HG02884 (cell line): ENCODE measurements at regions not wholly inside any gene's neighbourhood (a gene's known extent, or its start where the extent isn't known, plus 50 kb on each side); places are given as distances from the start of the nearest gene placed in this dataset.

Source experiments
- ATAC-seq: cut with Tn5 transposase; IDR thresholded peaks from one replicate; pipeline ENCODE4 v1.9.1; 2021; ENCODE audit warnings: mild to moderate bottlenecking, moderate library complexity; ENCODE audit not compliant: unreplicated experiment

DNA sequence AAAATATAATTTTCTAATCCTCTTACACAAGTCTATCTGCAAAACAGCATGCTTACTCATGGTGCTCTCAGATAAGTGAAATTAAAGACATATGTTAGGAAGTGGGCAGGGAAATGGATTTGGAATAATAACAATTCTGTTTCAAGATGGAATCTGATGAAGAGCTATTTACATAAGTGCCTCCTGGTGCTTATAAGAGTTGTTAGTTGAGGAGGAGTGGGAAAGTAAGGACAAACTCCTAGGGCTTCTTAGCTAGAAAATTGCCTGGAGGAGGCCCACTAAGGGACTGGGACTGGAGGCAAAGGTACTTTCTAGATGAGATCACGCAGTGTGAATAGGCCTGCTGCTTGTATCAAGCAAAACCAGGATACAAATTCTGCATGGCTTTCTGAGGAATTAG, 939.8 kb downstream of the GLUD2 start:
- no peak for ATAC-seq

GRCh38 chrX:121987835-121988234, 940.4 kb downstream of the GLUD2 start:
- no peak for ATAC-seq

DNA sequence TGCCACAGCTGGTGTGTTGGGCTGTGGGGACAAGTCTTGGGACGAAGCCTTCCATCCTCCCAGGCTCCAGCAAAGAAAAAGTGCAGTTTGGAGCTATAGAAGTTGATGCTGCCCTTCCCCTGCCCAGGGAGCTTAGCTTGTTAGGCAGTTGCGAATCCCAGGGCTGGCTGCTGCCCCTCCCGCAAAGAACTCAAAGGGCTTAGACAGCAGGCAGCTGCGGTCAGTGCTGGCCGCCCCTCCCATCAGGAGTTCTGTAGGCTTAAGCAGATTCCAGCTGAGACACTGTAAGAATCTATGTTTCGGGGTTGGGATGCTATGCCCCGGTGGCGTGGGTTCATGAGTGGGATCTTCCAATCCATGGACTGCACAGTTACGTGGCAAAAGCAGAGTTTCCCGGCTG, 956.7 kb downstream of the GLUD2 start:
- ATAC-seq, result no peak

DNA sequence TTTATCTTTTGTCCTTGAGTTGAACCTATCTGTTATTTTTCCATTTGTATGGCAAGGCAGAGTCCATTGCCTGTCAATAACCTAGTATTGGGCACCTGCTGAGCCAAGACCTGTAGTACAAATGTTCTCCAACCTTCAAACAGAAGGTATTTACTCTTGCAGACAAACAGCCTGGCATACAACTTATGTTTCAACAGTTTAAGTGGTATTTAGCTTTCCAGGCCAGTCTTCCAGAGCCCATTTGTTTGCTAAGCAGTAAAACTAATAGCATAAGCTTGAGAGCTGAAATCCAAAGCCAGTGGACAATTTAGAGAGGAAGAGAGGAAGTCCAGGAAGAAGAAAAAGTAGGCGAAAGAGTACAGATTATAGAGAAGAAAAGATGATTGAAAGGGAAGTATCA, 979.3 kb downstream of the GLUD2 start:
- no peak for ATAC-seq

DNA sequence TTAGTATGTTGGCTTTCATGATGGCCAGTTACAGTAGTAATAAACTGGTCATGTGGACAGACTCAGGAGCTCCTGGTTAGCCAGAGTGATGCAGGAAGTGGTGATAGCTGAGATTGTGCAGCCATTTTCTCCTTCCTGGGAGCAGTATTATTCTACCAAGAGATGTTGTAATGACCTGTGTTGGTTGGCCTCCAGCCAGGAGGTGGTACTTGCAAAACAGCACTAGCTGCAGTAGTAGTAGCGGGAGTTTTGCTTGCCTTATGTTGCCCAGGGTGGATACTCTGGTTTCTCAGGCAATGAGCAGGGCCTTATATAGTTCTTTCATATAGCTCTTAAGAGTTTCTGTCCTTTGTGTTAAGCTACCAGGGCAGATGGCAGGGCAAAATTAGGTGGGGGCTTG, 998.8 kb downstream of the GLUD2 start:
- ATAC-seq, result no peak

- no peak for ATAC-seq
These were observed 999.4 kb downstream of the GLUD2 start for GRCh38 chrX:122046815-122047214.

GRCh38 chrX:122047261-122047660, 999.9 kb downstream of the GLUD2 start:
- ATAC-seq, result no peak

DNA sequence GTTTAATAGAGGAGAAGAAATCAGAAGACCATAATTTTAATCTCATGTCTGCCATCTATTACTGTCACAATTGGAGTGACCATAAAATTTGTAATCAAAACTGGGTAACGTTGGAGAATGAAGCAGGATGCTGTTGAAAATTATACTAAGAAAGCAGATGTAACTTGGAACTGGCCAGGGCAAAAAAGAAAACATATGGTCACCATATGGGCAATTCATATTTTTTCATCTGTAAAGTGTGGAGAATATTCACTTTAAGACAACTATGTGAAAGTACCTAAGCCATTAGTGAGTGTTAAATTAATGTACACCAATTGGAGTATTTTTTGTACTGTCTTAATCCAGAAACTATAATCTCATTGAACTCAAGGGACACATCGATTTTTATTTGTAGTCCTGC, 1008.0 kb downstream of the GLUD2 start:
- ATAC-seq, result no peak

GRCh38 chrX:122055979-122056715, 1008.7 kb downstream of the GLUD2 start:
- no peak for ATAC-seq

- ATAC-seq, result no peak
These were observed 1028.8 kb downstream of the GLUD2 start for GRCh38 chrX:122076241-122076640.

DNA sequence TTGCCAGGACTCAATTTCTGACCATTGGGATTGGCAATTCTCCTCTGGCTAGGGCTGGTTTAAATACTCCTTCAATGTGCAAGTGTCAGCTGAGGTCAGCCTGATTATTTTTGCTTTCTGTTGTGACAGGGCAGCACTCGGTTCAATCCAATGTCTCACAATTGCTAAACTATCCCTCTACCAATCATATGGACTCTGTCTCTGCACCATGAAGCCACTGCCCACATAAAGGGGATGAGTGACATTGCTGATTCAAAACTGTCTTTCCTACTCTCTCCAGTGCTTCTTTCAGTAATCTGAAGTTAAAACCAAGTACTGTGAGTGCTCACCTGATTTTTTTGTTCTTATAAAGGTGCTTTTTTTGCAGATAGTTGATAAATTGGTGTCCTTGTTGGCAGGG, 1030.7 kb downstream of the GLUD2 start:
- no peak for ATAC-seq

GRCh38 chrX:122087341-122087740, 1039.9 kb downstream of the GLUD2 start:
- ATAC-seq, result no peak

- no peak for ATAC-seq
These were observed 1044.2 kb downstream of the GLUD2 start for GRCh38 chrX:122091571-122091970.

- no peak for ATAC-seq
These were observed 1045.0 kb downstream of the GLUD2 start for GRCh38 chrX:122092360-122092759.

- ATAC-seq, result no peak
These were observed 1045.6 kb downstream of the GLUD2 start for GRCh38 chrX:122092978-122093377.

DNA sequence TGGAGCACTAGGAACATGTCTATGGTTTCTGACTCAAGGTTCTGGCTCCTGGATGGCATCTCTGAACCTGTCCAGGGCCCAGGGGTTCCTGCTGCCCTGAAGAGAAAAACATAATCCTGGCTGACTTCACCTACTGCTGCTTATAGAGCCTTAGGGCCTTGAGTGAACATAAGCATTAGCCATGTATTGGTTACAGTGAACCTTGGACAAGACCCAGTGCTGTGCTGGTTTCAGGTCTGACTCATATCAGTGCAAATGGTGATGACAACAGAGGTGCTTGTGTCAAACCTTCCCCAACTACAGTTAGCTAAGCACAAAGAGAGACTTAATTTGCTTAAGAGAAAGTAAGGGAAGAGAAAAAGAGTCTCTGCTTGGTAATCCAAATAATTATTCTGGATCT, 1047.2 kb downstream of the GLUD2 start:
- no peak for ATAC-seq

- ATAC-seq, result no peak
These were observed 1066.0 kb downstream of the GLUD2 start for GRCh38 chrX:122113376-122113775.

GRCh38 chrX:122113896-122114295, 1066.5 kb downstream of the GLUD2 start:
- ATAC-seq, result no peak

DNA sequence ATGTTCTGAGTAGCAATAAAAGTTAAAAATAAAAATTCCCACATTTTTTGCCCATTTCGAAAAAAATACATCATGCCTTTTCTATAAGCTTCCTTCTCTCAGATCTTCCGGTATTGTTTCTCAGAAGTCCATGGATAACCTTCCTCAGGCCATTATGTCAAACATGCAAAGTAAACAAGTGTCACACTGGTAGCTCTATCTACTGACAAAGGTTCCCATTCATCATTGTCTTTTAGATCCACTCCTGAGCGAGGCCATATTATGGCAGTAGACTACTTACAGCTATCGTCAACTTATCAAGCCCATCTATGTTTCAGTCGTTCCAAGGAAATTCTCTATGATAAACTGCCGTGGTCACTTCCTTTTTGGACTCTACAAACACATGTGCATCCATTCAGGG, 1068.2 kb downstream of the GLUD2 start:
- no peak for ATAC-seq

DNA sequence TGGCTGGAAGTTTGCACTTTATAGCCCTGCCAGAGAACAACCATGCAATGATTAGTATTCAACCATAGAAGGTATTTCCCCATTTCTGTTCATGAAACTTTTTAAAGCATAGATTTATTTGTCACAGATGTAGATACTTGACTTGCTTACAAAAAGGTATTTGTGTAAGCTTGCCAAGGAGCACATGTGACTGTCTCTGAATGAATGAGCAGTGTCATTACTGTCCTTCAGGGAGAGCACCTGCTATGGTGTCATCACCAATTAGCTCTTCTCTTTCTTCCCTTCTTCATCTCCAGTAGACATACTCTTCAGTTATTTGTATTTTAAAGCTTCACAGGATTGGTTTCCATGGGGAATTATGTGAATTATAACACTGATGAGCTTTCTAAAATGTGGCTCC, 1064.7 kb upstream of the GRIA3 start:
- ATAC-seq, result no peak

- ATAC-seq, result no peak
These were observed 1061.8 kb upstream of the GRIA3 start for GRCh38 chrX:122122274-122122673.

GRCh38 chrX:122133478-122133877, 1050.6 kb upstream of the GRIA3 start:
- no peak for ATAC-seq

DNA sequence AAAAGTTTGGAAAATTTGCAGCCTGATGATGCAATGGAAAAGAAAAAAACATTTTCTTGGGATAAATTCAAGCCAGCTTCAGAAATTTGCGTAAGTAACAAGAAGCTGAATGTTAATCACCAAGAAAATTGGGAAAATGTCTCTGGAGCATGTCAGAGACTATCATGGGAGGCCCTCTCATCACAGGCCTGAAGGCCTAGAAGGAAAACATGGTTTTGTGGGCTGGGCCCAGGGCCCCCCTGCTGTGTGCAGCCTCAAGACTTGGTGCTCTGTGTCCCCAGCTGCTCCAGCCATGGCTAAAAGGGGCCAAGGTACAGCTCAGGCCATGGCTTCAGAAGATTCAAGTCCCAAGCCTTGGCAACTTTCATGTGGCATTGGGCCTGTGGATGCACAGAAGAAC, 1049.8 kb upstream of the GRIA3 start:
- ATAC-seq, result no peak
